GM13976 (cell line): ENCODE measurements at regions not wholly inside any gene's neighbourhood (a gene's known extent, or its start where the extent isn't known, plus 50 kb on each side); places are given as distances from the start of the nearest gene placed in this dataset.
"Not testable (repeated sequence)": the region's sequence is repeated elsewhere in the genome, so short reads cannot be mapped to it uniquely, and the experiment has no call there.

Source experiments
- DNase-seq: peaks from one replicate; pipeline ENCODE4 v3.0.0; 2012; ENCODE audit warnings: low spot score
- CTCF ChIP-seq: IDR thresholded peaks from 2 replicates; pipeline ENCODE4 v1.5.1; 2012; ENCODE audit warnings: borderline replicate concordance, mild to moderate bottlenecking; ENCODE audit not compliant: insufficient read depth; ENCODE audit errors: extremely low read depth, missing control alignments, control extremely low read depth
- in situ Hi-C: fragments of 300-500 bp; cut with MboI; formaldehyde crosslinking; loops from one replicate; pipeline ENCODE4 v1.12.0; 2022; ENCODE audit warnings: low sequenced_read_pairs, mixed read lengths, inconsistent platforms; ENCODE audit not compliant: unreplicated experiment

GRCh38 chr3:152146461-152146860, 122.3 kb upstream of the MBNL1 start:
- no peak for TF ChIP-seq CTCF
- in situ Hi-C loops: no loop called here
- DNase-seq: no peak

- in situ Hi-C loops: no loop called here
- TF ChIP-seq CTCF: no peak
- DNase-seq: no peak
Observed at GRCh38 chr3:152147748-152148147, 121.0 kb upstream of the MBNL1 start.

- in situ Hi-C loops: no loop called here
- DNase-seq: no peak
- TF ChIP-seq CTCF: no peak
Observed at GRCh38 chr3:152148579-152148978, 120.2 kb upstream of the MBNL1 start.

GRCh38 chr3:152149832-152150231, 118.9 kb upstream of the MBNL1 start:
- TF ChIP-seq CTCF: no peak
- in situ Hi-C loops: no loop called here
- no peak for DNase-seq

GRCh38 chr3:152151216-152151876, 117.4 kb upstream of the MBNL1 start:
- TF ChIP-seq CTCF: no peak
- in situ Hi-C loops: no loop called here
- no peak for DNase-seq

- in situ Hi-C loops, DNase-seq: not testable (repeated sequence)
Observed at GRCh38 chr3:152151877-152152765, 116.6 kb upstream of the MBNL1 start.

GRCh38 chr3:152153115-152153514, 115.6 kb upstream of the MBNL1 start:
- in situ Hi-C loops: not testable (repeated sequence)

More at GRCh38 chr3:152153115-152153514, 115.6 kb upstream of the MBNL1 start:
- DNase-seq: not testable (repeated sequence)
